ENCODE measurements at regions not wholly inside any gene's neighbourhood (a gene's known extent, or its start where the extent isn't known, plus 50 kb on each side); places are given as distances from the start of the nearest gene placed in this dataset.
"Not testable (repeated sequence)": the region's sequence is repeated elsewhere in the genome, so short reads cannot be mapped to it uniquely, and the experiment has no call there.

DNA sequence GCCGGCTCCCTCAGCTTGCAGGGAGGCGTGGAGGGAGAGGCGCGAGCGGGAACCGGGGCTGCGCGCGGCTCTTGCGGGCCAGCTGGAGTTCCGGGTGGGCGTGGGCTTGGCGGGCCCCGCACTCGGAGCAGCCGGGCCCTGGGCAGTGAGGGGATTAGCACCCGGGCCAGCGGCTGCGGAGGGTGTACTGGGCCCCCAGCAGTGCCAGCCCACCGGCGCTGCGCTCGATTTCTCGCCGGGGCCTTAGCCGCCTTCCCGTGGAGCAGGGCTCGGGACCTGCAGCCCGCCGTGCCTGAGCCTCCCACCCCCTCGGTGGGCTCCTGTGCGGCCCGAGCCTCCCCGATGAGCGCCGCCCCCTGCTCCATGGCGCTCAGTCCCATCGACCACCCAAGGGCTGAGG, 588.9 kb upstream of the SLC35B3 start:
- CTCF ChIA-PET; H3K36me3 Mint-ChIP-seq; H3K9me3 Mint-ChIP-seq (ENCODE audit: low read depth); ATAC-seq; H3K4me1 Mint-ChIP-seq; H3K4me3 Mint-ChIP-seq; H3K27me3 Mint-ChIP-seq; DNase-seq; H3K27ac Mint-ChIP-seq: not testable (repeated sequence)

DNA sequence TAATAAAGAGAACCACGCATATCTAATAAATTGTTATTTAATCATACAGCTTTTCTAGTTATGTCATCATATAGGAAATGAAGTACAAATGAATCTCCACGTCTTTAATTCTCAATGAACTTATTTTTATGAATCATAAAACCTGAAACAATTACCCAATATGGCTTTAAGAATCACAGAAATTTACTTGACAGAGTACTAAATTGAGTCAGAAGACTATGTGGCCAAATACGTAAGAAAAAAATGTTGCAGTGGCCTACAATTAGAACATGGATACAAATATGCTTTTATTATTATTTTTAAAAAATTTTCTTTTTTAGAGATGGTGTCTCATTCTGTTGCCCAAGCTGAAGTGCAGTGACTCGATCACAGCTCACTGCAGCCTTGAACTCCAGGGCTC, 584.7 kb upstream of the SLC35B3 start:
- ATAC-seq (no peak), DNase-seq (no peak)
- H3K9me3 Mint-ChIP-seq (ENCODE audit: low read depth) = peaks cover 9% of the 10 kb centered on the region
- no peaks in the 10 kb centered on the region for H3K36me3 Mint-ChIP-seq
- H3K4me3 Mint-ChIP-seq = no peak overlapping the region
- CTCF ChIA-PET = no interaction called here
- H3K27me3 Mint-ChIP-seq = no peaks in the 10 kb centered on the region
- H3K27ac Mint-ChIP-seq = no peak overlapping the region
- no peaks in the 10 kb centered on the region for H3K4me1 Mint-ChIP-seq

DNA sequence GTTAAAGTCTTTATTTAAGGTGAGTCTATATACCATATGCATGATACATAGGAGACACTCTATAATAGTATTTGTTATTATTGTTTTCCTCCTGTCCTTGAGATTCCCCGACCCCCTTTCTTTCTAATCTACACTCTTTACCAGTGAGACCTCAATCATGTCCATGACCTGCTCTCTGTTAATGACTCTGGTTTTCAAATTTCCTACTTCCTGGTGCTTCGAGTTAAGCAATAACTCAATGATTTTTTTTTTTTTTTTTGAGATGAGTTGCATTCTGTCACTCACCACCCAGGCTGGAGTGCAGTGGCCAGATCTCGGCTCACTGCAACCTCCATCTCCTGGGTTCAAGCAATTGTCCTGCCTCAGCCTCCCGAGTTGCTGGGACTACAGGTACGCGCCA, 574.6 kb upstream of the SLC35B3 start:
- Mint-ChIP-seq H3K27me3 (no peaks in the 10 kb centered on the region), H3K27ac (no peak overlapping the region), H3K9me3 (ENCODE audit: low read depth) (peaks cover 2% of the 10 kb centered on the region), H3K4me1 (no peaks in the 10 kb centered on the region), H3K4me3 (no peak overlapping the region), H3K36me3 (no peaks in the 10 kb centered on the region)
- ATAC-seq = no peak
- CTCF ChIA-PET = no interaction called here
- no peak for DNase-seq

DNA sequence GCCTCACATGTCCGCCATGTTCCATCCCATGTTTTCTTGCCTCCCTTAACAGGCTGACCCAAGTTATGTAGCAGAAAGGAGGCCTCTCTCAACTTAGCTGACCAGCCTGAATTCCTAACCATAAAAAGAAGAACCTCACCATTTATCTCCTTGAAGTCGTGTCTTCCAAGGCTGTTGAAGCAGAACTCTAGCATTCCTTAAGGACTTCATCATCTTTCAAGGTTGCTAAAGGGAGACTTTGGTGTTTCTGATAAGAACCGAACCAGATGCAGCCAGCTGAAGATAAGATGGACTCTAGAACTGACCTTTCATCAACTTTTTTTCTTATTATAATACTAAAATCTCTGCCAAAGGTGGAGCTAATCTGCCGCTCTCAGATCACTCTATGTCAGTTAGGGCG, 571.7 kb upstream of the SLC35B3 start:
- H3K4me3 Mint-ChIP-seq = no peak overlapping the region
- DNase-seq (no peak), ATAC-seq (no peak)
- H3K9me3 Mint-ChIP-seq (ENCODE audit: low read depth) = no peaks in the 10 kb centered on the region
- CTCF ChIA-PET = no interaction called here
- no peaks in the 10 kb centered on the region for H3K4me1 Mint-ChIP-seq
- H3K36me3 Mint-ChIP-seq = no peaks in the 10 kb centered on the region
- no peaks in the 10 kb centered on the region for H3K27me3 Mint-ChIP-seq
- H3K27ac Mint-ChIP-seq = no peak overlapping the region

DNA sequence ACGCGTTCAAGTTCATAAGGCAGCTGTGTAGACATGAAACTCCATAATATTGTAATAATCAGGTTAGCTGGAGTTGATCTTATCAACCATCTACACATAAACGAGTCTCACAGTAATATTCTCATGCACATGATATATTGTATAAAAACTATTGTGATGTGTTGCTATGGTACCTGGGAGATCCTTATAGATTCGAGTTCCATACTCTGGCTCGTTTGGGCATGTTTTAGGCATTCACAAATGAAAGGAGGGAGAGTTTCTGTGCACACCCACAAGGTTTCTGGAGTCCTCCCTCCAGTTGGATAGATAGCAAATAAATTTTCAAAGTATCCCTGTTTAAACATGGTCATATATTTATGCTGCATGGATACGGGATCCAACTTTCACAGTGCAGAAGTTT, 567.5 kb upstream of the SLC35B3 start:
- Mint-ChIP-seq H3K4me1 (no peaks in the 10 kb centered on the region), H3K9me3 (ENCODE audit: low read depth) (no peaks in the 10 kb centered on the region), H3K4me3 (no peak overlapping the region), H3K27ac (no peak overlapping the region), H3K36me3 (no peaks in the 10 kb centered on the region), H3K27me3 (no peaks in the 10 kb centered on the region)
- CTCF ChIA-PET = no interaction called here
- ATAC-seq = no peak
- DNase-seq = no peak

DNA sequence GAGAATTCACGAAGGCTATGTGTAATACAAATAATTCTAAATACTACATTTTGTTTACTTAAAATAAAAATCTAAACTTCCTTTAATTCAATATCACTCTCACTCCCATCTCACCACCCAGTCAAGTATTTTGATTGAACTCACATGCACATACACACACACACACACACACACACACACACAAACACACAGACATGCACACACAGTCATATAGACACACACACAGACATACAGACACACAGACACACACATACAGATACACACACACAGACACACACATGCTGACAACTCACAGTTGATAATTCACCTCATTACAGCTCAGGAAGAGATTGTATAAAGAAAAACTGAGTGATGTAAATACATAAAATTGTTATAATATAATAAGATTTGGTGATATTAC, 559.8 kb upstream of the SLC35B3 start:
- Mint-ChIP-seq H3K27me3 (no peaks in the 10 kb centered on the region), H3K36me3 (no peaks in the 10 kb centered on the region), H3K9me3 (ENCODE audit: low read depth) (peaks cover 2% of the 10 kb centered on the region), H3K27ac (no peak overlapping the region), H3K4me3 (no peak overlapping the region), H3K4me1 (no peaks in the 10 kb centered on the region)
- ATAC-seq = no peak
- CTCF ChIA-PET = no interaction called here
- DNase-seq = no peak

DNA sequence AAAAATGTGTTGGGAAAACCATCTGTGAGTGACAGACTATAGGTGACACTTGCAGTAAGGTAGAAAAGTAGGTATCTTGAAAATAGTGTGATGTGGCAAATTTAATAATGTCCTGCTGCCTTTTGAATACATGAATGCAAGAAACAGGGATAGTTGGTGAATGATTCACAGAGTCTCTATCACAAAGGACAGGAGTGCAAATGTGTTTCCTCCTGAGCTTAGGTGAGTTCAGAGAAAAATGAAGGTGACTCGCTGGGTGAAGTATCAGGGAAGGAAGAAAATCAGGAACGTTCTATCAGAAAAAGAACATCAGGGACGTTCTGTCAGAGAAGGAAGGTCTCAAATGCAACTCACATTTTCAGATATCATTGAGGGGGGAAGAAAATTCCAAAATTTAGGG, 557.8 kb upstream of the SLC35B3 start:
- Mint-ChIP-seq H3K4me1 (no peaks in the 10 kb centered on the region), H3K36me3 (no peaks in the 10 kb centered on the region), H3K4me3 (no peak overlapping the region), H3K27ac (no peak overlapping the region), H3K27me3 (no peaks in the 10 kb centered on the region), H3K9me3 (ENCODE audit: low read depth) (peaks cover 2% of the 10 kb centered on the region)
- ATAC-seq (no peak), DNase-seq (no peak)
- CTCF ChIA-PET = no interaction called here

DNA sequence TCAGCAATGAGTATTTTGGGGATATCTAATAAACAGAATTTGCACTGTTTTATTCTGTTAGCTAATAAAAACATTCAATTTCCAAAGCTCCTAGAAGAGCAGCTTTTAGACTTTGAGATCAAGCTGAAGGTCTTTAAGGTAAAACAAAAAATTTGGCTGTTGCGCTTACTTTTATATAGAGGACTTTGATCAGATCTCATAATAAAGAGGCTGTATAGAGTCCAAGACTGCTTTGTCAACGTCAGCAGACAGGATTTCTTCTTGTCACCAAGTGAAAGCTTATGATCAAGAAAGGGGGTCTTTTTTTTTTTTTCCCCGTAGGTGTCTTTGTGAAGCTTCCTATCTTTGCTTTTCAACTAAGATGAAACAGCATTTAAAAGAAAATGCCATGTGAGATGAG, 556.5 kb upstream of the SLC35B3 start:
- Mint-ChIP-seq H3K27ac (no peak overlapping the region), H3K27me3 (no peaks in the 10 kb centered on the region), H3K9me3 (ENCODE audit: low read depth) (peaks cover 2% of the 10 kb centered on the region), H3K4me1 (no peaks in the 10 kb centered on the region), H3K36me3 (no peaks in the 10 kb centered on the region), H3K4me3 (no peak overlapping the region)
- CTCF ChIA-PET = interaction anchor here (0.9 kb wide), 1 partner anchor 10 kb away, joined by 3 read pairs; no protein-coding TSS in a partner anchor
- DNase-seq = no peak
- ATAC-seq = no peak

DNA sequence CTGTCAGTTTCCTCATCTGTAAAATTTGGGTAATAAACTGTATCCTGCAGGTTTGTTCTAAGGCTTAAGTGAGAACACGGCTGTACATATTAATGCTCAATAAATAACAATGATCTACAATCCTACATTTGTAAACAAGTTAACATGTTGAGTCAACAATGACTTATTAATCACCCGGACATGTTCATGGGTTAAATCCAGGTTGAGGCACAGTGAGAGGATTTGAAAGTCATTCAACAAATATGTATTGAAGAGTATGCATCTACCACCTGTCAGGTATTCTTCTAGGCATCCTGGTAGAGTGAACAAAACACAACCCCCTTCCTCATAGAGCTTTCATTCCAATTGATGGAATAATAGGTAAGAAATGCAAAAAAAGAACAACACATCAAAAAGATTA, 554.7 kb upstream of the SLC35B3 start:
- no peak overlapping the region for H3K27ac Mint-ChIP-seq
- no peaks in the 10 kb centered on the region for H3K27me3 Mint-ChIP-seq
- H3K4me3 Mint-ChIP-seq = no peak overlapping the region
- CTCF ChIA-PET = no interaction called here
- no peak for ATAC-seq
- H3K9me3 Mint-ChIP-seq (ENCODE audit: low read depth) = peaks cover under 1% of the 10 kb centered on the region
- H3K4me1 Mint-ChIP-seq = no peaks in the 10 kb centered on the region
- no peak for DNase-seq
- no peaks in the 10 kb centered on the region for H3K36me3 Mint-ChIP-seq

DNA sequence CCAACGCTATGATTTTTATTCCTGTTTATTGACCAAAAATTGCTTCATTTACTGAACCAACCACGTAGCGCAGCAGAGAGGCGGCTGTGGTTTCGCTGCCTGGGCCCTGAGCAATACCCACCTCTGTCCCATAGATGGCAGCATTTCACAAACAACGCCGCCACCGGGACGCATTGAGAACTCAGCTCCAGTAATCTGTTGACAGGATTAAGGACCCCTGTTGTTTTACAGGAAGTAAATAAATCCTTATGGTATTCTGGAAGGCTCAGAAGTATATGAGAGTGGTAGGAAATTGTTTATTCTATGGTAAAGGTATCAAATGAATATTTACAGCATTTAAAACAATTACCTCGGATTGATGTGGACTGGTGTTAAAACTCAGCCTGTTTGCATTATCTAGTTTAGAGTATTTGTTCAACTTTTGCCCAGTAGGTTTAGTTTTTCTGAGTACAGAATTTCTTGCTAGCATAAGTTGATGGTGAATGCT, 547.9 kb upstream of the SLC35B3 start:
- H3K27ac Mint-ChIP-seq = no peak overlapping the region
- H3K36me3 Mint-ChIP-seq = no peaks in the 10 kb centered on the region
- CTCF ChIA-PET = interaction anchor here (0.6 to 2.1 kb wide), 8 partner anchors 10 to 1880 kb away, joined by 3 to 19 read pairs (median 4); no protein-coding TSS in a partner anchor
- H3K4me3 Mint-ChIP-seq = no peak overlapping the region
- H3K27me3 Mint-ChIP-seq = peaks cover 2% of the 10 kb centered on the region
- no peaks in the 10 kb centered on the region for H3K4me1 Mint-ChIP-seq
- no peaks in the 10 kb centered on the region for H3K9me3 Mint-ChIP-seq (ENCODE audit: low read depth)
- ATAC-seq (peak; percentile 53), DNase-seq (peak; percentile 64)

DNA sequence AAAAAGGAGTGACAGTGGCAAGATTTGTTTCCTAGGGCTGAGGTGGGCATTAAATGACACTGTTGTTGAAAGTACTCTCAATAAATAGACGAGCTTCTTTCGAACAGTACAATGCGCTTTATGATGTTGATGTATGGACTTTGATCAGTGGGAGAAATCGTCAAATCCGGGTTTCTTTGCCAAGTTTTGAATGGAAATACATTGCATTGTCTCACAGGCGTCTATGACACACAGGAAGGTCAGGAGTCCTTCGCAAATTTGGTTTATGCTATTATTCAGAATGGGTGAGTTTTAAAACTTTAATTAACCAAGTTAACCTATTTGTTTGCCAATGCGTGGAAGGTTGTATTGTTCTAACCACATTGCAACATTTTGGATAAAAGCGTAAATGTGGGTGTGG, 547.3 kb upstream of the SLC35B3 start:
- H3K36me3 Mint-ChIP-seq = no peaks in the 10 kb centered on the region
- no peak overlapping the region for H3K27ac Mint-ChIP-seq
- no peaks in the 10 kb centered on the region for H3K4me1 Mint-ChIP-seq
- ATAC-seq (no peak), DNase-seq (no peak)
- no peak overlapping the region for H3K4me3 Mint-ChIP-seq
- CTCF ChIA-PET = interaction anchor here (1.2 to 2.1 kb wide), 6 partner anchors 10 to 1451 kb away, joined by 3 to 19 read pairs (median 6); no protein-coding TSS in a partner anchor
- peaks cover 2% of the 10 kb centered on the region for H3K27me3 Mint-ChIP-seq
- H3K9me3 Mint-ChIP-seq (ENCODE audit: low read depth) = no peaks in the 10 kb centered on the region

DNA sequence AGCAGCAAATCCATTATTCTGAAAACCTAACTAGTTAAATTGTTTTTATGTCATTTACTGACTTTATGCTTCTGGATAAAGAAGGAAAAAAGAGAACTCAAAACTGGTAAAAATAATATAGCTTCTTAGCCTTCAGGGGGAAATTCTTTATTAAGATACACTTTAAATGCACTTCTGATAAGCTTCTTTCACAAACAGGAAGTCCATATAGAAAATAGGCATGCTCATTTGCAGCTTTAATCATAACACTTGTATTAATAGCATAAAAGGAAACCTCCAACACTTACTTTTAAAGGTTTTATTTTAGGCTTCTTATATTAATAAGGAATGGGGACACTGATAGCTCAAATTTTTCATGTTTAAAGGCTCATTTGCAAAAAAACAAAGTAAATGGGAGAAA, 538.0 kb upstream of the SLC35B3 start:
- Mint-ChIP-seq H3K9me3 (ENCODE audit: low read depth) (peaks cover 4% of the 10 kb centered on the region), H3K4me3 (no peak overlapping the region), H3K27me3 (no peaks in the 10 kb centered on the region), H3K36me3 (no peaks in the 10 kb centered on the region), H3K27ac (no peak overlapping the region), H3K4me1 (no peaks in the 10 kb centered on the region)
- CTCF ChIA-PET = interaction anchor here (1.2 kb wide), 1 partner anchor 9 kb away, joined by 7 read pairs; no protein-coding TSS in a partner anchor
- ATAC-seq (no peak), DNase-seq (no peak)

DNA sequence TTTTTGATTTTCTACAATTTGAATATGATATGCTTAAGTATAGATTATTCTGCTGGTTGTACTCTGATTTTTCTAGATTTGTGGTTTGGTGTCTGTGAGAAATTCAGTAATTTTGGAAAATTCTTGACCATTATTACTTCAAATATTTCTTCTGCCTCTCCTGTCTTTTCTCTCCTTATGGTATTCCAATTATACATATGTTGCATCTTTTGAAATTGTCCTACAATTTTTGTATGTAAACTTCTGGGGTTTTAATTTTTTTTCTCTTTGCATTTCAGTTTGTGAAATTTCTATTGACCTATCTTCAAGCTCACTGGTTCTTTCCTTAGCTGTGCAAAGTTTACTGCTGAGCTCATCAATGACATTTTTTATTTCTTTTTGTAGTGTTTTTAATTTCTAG, 534.4 kb upstream of the SLC35B3 start:
- CTCF ChIA-PET = no interaction called here

DNA sequence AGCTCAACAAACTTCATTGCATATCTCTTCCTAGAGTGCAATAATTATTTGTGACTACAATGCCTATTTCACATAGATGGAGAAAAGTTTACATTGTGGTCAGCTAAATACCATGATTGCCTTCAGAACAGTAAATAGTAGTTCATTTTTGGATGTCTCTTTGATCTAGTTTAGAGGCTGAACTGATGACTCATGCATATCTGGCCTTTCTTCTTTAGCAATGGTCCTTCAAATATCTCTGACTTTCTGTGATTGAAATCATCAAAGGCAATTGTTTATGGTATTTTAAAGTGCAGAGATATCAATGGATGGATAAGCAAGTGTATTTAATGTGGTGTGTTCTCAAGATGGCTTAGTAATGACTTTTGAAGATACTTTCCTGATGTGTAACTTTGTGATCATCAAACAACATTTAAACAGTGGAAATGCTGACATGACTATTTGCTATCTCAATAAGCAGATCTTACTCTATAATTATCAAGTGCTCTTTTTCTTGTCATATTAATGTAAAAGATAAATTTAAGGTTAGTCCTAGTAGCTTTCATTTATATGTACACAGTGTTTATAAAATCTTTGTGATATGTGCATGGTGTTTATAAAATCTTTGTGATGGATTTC, 523.7 kb upstream of the SLC35B3 start:
- Mint-ChIP-seq H3K9me3 (ENCODE audit: low read depth) (no peaks in the 10 kb centered on the region), H3K27me3 (no peaks in the 10 kb centered on the region), H3K4me3 (no peak overlapping the region), H3K27ac (no peak overlapping the region), H3K4me1 (no peaks in the 10 kb centered on the region), H3K36me3 (no peaks in the 10 kb centered on the region)
- ATAC-seq (no peak), DNase-seq (no peak)
- CTCF ChIA-PET = no interaction called here

More for the DNA sequence above, 534.4 kb upstream of the SLC35B3 start:
- no peak overlapping the region for H3K4me3 Mint-ChIP-seq
- ATAC-seq (no peak), DNase-seq (no peak)
- H3K36me3 Mint-ChIP-seq = no peaks in the 10 kb centered on the region
- peaks cover 10% of the 10 kb centered on the region for H3K9me3 Mint-ChIP-seq (ENCODE audit: low read depth)
- H3K27me3 Mint-ChIP-seq = no peaks in the 10 kb centered on the region
- H3K4me1 Mint-ChIP-seq = no peaks in the 10 kb centered on the region
- H3K27ac Mint-ChIP-seq = no peak overlapping the region

DNA sequence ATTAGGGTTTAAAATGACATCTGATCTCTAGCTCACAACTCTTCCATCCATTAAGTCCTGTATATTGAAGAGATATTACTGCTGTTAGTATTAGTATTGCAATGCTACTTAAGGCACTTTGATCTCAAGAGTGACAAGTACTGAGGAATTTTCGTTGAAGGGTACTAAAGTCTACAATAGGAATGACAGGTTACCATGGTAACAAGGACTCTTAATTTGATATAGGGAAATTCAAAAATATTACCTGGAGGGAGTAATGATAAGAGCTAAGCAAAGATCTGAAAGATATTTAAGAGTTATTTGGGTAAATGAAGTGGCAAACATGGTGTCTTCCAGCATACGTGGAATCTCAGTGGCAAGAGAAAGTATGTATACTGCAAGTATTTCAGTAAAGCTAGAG, 518.0 kb upstream of the SLC35B3 start:
- CTCF ChIA-PET = no interaction called here
- H3K36me3 Mint-ChIP-seq = no peaks in the 10 kb centered on the region
- no peaks in the 10 kb centered on the region for H3K27me3 Mint-ChIP-seq
- H3K4me1 Mint-ChIP-seq = no peaks in the 10 kb centered on the region
- peaks cover 3% of the 10 kb centered on the region for H3K9me3 Mint-ChIP-seq (ENCODE audit: low read depth)
- no peak overlapping the region for H3K4me3 Mint-ChIP-seq
- no peak overlapping the region for H3K27ac Mint-ChIP-seq
- no peak for ATAC-seq
- no peak for DNase-seq

Measured in activated CD8-positive, alpha-beta memory T cell treated with anti-CD3 and anti-CD28 coated beads, Interleukin-2, amount 10 ng/mL, durations not matched to agents 7 days and 5 days (primary cell).